Stimulated activated CD4-positive, alpha-beta T cell treated with anti-CD3 and anti-CD28 coated beads, Interleukin-1b, Interleukin-23, amount 100 ng/mL, for 4 hours (primary cell): ENCODE measurements at regions not wholly inside any gene's neighbourhood (a gene's known extent, or its start where the extent isn't known, plus 50 kb on each side); places are given as distances from the start of the nearest gene placed in this dataset.

Source experiments
- DNase-seq, 2 donors: peaks; one replicate each; pipeline ENCODE4 v3.0.0-alpha.2; 2020; ENCODE audit warnings: low read depth in 2 of 2

DNA sequence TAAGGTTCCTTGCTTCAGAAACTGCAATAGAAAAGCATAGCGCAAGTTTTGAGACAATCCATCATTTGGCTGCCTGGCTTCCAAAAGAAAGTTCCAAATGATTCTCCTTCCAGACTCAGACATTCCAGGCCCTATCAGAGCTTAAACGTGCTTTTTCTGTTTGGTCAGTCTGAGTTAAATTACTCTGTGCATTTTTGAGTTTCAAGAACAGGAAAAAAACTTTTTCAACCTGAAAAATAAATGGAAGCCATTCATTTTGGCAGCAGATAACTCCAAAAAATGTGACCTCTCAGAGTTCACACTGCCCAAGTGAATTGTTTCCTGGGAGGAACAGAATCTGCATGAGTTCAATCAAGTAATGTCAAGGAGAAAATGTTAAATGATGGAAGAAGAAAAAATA is 354.2 kb downstream of the CXCL12 start:
- DNase-seq, result no peak

- no peak for DNase-seq
Measured at GRCh38 chr10:44030132-44030531, 354.8 kb downstream of the CXCL12 start.

GRCh38 chr10:44028384-44029137 is 356.3 kb downstream of the CXCL12 start:
- DNase-seq, result no peak

DNA sequence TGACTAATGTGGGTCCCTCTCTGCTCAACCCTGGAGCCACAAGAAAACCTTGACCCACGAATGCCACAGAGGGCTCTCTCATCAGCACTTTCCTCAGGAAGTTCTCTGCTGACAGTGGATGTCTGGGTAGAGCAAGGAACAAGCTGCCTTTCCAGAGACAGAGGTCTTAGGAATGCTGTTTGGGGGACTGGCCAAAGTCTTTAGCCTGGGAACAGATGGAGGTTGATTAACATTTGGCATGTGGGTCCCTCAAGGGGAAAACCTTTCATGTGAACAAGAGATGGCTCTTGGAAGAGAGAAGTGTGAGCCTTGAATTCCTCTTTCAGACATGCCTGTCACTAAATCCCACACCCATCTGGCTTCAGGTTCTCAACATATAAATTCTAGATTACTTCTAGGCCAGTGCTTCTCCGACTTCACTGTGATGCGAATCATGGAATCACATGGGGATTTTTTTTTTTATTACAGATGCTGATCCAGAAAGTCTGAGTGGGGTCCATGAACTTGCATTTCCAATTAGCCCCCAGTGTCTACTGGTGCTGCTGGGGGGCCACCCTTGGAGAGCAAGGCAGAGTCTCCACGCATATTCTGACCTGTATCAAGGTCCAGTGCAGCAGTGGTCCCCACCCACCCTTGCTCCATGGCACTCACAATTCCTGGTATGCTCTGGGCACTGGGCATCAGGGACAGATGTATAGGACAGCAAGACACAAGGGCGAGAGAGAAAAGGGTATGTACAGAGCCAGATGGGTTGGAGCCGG is 360.4 kb downstream of the CXCL12 start:
- no peak for DNase-seq

DNA sequence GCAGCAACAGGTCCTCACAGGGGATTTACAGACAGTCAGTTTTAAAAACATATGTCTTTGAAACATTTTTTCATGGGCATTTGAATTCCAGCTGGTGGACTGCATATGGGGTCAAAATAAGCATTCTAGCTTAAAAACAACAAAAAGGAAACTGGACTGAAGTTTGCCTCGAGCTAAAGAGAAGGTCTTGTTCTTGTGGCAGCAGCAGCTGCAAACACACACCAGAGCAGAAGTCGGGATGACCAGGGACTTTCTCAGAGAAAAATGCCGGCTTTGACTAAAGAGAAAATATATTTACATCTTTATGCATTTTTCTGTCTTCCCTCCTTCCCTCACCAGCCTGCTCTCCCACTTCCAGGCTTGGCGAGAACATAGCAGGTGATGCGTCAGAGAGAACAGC is 361.4 kb downstream of the CXCL12 start:
- DNase-seq, result no peak

- DNase-seq, result no peak
Measured at GRCh38 chr10:44022203-44022602, 362.7 kb downstream of the CXCL12 start.

- DNase-seq, result no peak
Measured at GRCh38 chr10:44020322-44021111, 364.4 kb downstream of the CXCL12 start.

GRCh38 chr10:44017483-44018145 is 367.3 kb downstream of the CXCL12 start:
- no peak for DNase-seq

DNA sequence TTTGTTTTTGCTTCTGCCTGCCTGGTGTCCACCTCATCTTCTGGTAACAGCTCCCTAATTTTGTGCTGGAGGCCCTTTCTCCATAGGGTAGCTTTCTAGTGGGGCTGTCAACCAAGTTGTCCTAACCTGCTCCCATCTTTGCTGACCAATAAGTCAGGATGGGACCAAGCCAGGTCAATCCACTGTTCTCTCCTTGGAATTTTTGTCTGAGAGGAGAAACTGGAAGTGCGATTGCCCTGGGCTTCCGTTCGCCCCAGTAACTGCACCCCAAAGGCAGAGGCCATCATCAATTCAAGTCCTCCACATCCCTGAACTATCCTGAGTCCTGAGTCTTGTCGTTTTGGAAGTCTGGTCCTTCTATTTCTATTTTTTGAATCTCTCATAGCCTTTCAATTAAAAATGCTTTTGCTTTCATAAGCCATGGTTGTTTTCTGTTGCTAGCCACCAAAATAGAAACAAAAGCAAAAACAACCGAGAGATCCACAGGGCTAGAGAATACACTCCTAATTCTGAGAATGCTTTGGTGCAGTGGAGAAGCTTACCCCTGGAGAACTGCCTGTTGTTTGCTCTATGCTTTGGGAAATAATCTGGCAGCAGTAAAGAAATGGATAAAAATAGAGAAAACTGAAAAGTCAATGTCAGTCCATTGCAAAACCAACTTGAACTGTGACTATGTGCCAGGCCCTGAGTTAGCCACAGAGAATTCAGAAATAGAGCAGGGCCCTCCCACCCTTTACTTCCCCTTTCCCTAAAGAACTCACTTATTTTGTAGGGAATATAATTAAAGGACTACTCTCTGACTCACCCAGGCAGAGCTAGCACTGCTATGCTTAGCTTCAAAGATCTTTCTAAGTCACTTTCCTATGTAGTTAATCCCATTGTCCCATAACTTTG is 368.1 kb downstream of the CXCL12 start:
- no peak for DNase-seq

GRCh38 chr10:44015702-44016500 is 367.2 kb upstream of the ZNF32 start:
- DNase-seq, result no peak

- DNase-seq, result no peak
Measured at GRCh38 chr10:44014644-44015250, 366.1 kb upstream of the ZNF32 start.

DNA sequence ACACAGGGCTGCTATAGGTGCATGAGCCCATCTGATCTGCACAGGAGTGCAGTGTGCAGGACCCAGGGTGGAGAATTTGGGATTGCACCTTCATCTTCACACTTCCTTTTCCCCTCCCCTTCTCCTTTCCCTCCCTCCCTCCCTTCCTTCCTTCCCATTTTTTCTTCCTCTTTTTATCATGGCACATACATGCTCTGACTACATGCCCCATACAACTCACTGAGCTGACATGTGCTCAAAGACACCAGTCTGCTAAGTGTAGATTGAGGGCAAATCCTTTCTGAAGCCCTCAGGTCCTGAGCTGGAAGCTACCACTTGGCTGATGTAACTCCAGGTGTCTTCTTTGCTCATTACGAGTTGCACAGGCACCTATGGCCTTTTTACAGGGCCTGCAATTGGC is 365.3 kb upstream of the ZNF32 start:
- no peak for DNase-seq

- DNase-seq, result no peak
Measured at GRCh38 chr10:44012921-44013320, 364.2 kb upstream of the ZNF32 start.

DNA sequence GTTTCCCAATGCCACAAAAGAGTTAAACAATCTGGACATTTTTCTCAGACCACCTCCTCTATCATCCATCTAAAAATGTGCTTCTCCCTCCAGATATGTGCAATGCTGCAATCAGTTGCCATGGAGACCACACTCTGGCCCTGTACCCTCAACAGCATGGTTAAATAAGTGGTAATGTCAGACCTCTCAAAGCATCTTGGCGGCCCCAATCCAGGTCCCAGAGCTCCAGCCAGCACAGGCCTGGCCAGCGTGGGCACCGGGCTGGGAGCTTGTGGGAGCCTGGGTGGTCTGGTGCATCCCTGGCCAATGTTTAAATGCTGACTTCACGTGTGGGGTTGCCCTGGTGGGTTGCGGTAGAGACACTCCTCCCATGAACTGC is 362.9 kb upstream of the ZNF32 start:
- no peak for DNase-seq

DNA sequence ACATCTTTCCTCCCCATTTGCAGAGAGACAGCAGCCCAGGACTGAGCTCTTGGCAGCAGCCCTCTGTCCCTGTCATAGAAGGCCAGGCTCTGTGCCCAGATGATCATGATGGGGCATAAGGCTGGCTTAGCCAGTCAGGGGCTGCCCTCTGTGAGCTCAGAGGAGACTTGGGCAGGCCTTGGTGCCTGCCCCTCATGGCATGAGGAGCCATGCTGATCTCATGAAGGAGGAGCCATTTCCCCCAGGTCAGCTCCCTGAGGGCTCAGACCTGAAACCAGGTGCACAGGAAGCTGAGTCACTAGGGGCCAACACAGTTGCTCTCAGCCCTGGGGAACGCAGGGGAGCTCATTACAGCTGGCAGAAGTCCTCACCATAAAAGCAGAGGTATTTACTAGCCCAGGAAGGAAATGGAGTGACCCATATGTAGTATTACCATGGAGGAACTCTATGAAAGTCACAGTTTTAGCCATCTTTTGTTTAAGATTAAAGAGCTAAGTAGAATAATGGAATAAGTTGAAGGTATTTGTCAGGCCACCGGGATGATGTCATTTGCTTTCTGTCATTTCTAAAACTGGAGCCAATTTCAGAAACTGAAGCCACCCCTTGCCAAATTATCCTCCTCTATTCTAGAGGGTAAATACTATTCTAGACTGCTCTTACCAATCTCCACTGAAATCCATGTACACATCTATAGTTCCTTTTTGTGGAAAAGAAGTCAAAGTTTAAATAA is 362.4 kb upstream of the ZNF32 start:
- no peak for DNase-seq

GRCh38 chr10:44009891-44010632 is 361.4 kb upstream of the ZNF32 start:
- no peak for DNase-seq

DNA sequence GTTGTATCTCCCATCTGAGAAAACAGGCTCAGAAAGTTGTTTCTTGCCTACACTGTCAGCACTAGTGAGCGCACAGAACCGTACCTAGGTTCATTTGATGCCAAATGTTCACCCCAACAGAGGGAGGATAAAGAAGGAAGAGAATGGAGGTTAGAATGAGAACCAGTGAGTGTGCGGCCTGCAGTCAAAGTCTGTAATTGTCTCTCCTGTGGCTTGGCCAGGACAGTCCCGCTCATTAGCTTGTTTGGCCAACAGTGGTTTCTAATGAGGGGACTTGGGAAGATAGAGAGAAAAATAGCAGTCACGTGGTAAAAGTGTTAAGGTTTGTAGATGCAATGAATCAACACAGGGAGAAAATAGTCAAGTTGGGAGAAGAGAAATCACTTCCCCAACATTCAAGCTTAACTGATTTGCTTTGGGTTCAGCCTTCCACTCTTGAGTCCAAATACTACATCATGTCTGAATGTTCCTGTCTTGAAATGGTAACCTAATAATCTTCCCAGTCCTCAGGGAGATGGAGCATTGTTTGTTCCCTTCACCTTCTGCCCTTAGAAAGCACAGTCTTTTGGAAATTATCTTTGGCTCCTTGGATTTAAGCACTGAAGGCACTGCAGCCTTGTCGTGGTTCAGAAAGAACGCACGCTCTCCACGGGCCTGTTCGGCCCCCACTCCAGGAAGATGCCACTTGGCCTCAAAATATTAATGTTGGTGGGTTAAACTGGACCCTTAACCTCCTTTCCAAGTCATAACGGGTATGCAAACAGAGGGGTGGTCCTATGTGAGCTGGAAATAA is 360.4 kb upstream of the ZNF32 start:
- no peak for DNase-seq
